HL-60 (cell line): ENCODE measurements at regions not wholly inside any gene's neighbourhood (a gene's known extent, or its start where the extent isn't known, plus 50 kb on each side); places are given as distances from the start of the nearest gene placed in this dataset.

Experiments used
- DNase-seq, 2 experiments: peaks; one replicate each; pipeline ENCODE4 v3.0.0-alpha.2; 2010 to 2020; ENCODE audit warnings: low read depth in 1 of 2, low spot score in 1 of 2
- H3K27ac ChIP-seq: fragments of 250-450 bp; sonication (Bioruptor Pico); replicated peaks from 2 replicates; pipeline ENCODE4 v1.5.1; 2020; ENCODE audit warnings: mild to moderate bottlenecking, moderate library complexity
- H3K27me3 ChIP-seq: fragments of 250-450 bp; sonication (Bioruptor Pico); 2 replicates; pipeline ENCODE4 v1.5.1; 2021; ENCODE audit warnings: mild to moderate bottlenecking, moderate library complexity; ENCODE audit not compliant: insufficient read depth, poor library complexity, severe bottlenecking
- H3K4me3 ChIP-seq: replicated peaks from 2 replicates; pipeline ENCODE4 v1.5.1; 2011; ENCODE audit warnings: mild to moderate bottlenecking, control low read depth, low read length; ENCODE audit not compliant: insufficient read depth
- CTCF ChIP-seq: IDR thresholded peaks from one replicate; pipeline ENCODE4 v1.5.1; 2011; ENCODE audit warnings: low read length, control low read depth, inconsistent platforms; ENCODE audit not compliant: insufficient read depth
- GABPA ChIP-seq: IDR thresholded peaks from 2 replicates; pipeline ENCODE4 v1.6.1; 2012; ENCODE audit warnings: low read depth
- POLR2AphosphoS5 ChIP-seq: IDR thresholded peaks from 2 replicates; pipeline ENCODE4 v1.6.1; 2012; ENCODE audit warnings: low read depth
- REST ChIP-seq: IDR thresholded peaks from 2 replicates; pipeline ENCODE4 v1.6.1; 2012; ENCODE audit warnings: low read depth; ENCODE audit not compliant: insufficient replicate concordance
- SPI1 ChIP-seq: IDR thresholded peaks from 2 replicates; pipeline ENCODE4 v1.6.1; 2012; ENCODE audit warnings: low read depth, mild to moderate bottlenecking, borderline replicate concordance

- no peak for TF ChIP-seq REST
- no peak for TF ChIP-seq GABPA
- TF ChIP-seq CTCF: no peak
- TF ChIP-seq POLR2AphosphoS5: no peak
- no peak for TF ChIP-seq SPI1
- no peak for DNase-seq
- Histone ChIP-seq H3K4me3 (no peak overlapping the region), H3K27me3 (no peaks in the 10 kb centered on the region), H3K27ac (no peak overlapping the region)
Observed at GRCh38 chr5:99285606-99286005, 356.8 kb upstream of the CHD1 start.

GRCh38 chr5:99275128-99275527, 346.3 kb upstream of the CHD1 start:
- H3K4me3 ChIP-seq: no peak overlapping the region
- H3K27ac ChIP-seq: no peak overlapping the region
- TF ChIP-seq REST (no peak), CTCF (no peak), POLR2AphosphoS5 (no peak), SPI1 (no peak), GABPA (no peak)
- no peaks in the 10 kb centered on the region for H3K27me3 ChIP-seq
- no peak for DNase-seq

- H3K4me3 ChIP-seq: no peak overlapping the region
- H3K27ac ChIP-seq: no peak overlapping the region
- H3K27me3 ChIP-seq: no peaks in the 10 kb centered on the region
- DNase-seq: no peak
- no peak for TF ChIP-seq SPI1
Observed at GRCh38 chr5:99272576-99272975, 343.8 kb upstream of the CHD1 start.

- no peak for DNase-seq
- TF ChIP-seq SPI1 (no peak), CTCF (no peak), GABPA (no peak), POLR2AphosphoS5 (no peak), REST (no peak)
- Histone ChIP-seq H3K27ac (no peak overlapping the region), H3K27me3 (no peaks in the 10 kb centered on the region), H3K4me3 (no peak overlapping the region)
Observed at GRCh38 chr5:99258819-99259218, 330.0 kb upstream of the CHD1 start.
